Peyer's patch (tissue), 4 donors: ENCODE measurements at regions not wholly inside any gene's neighbourhood (a gene's known extent, or its start where the extent isn't known, plus 50 kb on each side); places are given as distances from the start of the nearest gene placed in this dataset.

ENCODE experiments used
- POLR2A ChIP-seq, 2 donors: fragments of 450-650 bp; IDR thresholded peaks; one replicate each; pipeline ENCODE4 v1.5.1; 2017; ENCODE audit warnings: antibody characterized with exemption in 2 of 2, mild to moderate bottlenecking in 2 of 2, moderate library complexity in 2 of 2
- TF ChIP-seq, protein P1 (sequence below), 6 experiments: fragments of 450-650 bp in 4 of 6; fragments of 200-600 bp in 2 of 6; sonication (generic) in 1 of 6; IDR thresholded peaks; one replicate each; pipeline ENCODE4 v1.5.1; 2017 to 2019; ENCODE audit warnings: antibody characterized with exemption in 6 of 6, mild to moderate bottlenecking in 3 of 6, moderate library complexity in 1 of 6

DNA sequence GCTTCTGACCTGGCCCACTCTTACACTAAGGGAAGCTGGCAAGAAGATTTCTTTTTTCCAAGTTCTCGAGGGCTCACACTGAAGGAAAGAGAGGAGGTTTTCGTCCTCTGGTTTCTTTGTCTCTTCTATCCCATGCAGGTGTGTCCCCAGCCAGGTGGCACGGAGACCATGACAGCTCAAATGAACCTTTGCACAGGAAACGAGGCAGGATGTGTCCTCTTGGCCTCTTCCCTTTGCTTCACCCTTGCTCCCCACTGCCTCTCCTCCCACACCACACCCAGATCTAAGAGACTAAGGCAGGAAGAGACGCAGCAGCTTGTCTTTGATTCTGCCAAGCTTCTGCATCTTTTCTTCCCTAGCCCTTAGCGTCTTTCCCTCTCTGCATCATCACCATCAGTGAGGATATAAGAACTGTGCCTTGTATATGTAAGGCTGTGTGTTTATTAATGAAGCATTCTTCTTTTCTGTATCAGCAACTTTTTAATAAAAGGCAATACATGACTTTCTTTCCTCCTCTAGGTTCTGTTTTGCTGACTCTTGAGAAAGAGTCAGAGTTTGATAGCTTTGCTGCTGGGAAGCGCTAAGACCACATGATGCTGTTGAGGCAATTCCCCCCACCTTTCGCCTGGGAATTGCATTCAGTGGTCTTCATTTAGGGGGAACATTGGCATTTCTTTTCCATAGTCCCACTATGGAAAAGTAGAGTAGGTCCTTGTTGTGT, 56.0 kb upstream of the PARVA start:
- TF ChIP-seq, protein P1, sequence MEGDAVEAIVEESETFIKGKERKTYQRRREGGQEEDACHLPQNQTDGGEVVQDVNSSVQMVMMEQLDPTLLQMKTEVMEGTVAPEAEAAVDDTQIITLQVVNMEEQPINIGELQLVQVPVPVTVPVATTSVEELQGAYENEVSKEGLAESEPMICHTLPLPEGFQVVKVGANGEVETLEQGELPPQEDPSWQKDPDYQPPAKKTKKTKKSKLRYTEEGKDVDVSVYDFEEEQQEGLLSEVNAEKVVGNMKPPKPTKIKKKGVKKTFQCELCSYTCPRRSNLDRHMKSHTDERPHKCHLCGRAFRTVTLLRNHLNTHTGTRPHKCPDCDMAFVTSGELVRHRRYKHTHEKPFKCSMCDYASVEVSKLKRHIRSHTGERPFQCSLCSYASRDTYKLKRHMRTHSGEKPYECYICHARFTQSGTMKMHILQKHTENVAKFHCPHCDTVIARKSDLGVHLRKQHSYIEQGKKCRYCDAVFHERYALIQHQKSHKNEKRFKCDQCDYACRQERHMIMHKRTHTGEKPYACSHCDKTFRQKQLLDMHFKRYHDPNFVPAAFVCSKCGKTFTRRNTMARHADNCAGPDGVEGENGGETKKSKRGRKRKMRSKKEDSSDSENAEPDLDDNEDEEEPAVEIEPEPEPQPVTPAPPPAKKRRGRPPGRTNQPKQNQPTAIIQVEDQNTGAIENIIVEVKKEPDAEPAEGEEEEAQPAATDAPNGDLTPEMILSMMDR (IDR thresholded peaks at IDR 0.05) = no peak
- TF ChIP-seq POLR2A (IDR thresholded peaks at IDR 0.05) = no peak
